GM20431 (cell line): ENCODE measurements at regions not wholly inside any gene's neighbourhood (a gene's known extent, or its start where the extent isn't known, plus 50 kb on each side); places are given as distances from the start of the nearest gene placed in this dataset.
"Not testable (repeated sequence)": the region's sequence is repeated elsewhere in the genome, so short reads cannot be mapped to it uniquely, and the experiment has no call there.

Experiments
- in situ Hi-C: fragments of 300-500 bp; cut with MseI, MboI; formaldehyde crosslinking; loops from one replicate; pipeline ENCODE4 v1.15.0; 2020; ENCODE audit warnings: low sequenced_read_pairs; ENCODE audit not compliant: unreplicated experiment

GRCh38 chr3:3902161-3902560 is 102.9 kb downstream of the LRRN1 start:
- in situ Hi-C loops: no loop called here

- in situ Hi-C loops: no loop called here
Measured at GRCh38 chr3:3906171-3906570, 106.9 kb downstream of the LRRN1 start.

GRCh38 chr3:3907023-3907422 is 107.8 kb downstream of the LRRN1 start:
- in situ Hi-C loops: no loop called here

GRCh38 chr3:3918763-3919162 is 119.5 kb downstream of the LRRN1 start:
- in situ Hi-C loops: no loop called here

- in situ Hi-C loops: no loop called here
Measured at GRCh38 chr3:3919316-3919715, 120.1 kb downstream of the LRRN1 start.

- in situ Hi-C loops: no loop called here
Measured at GRCh38 chr3:3923619-3924018, 124.4 kb downstream of the LRRN1 start.

- in situ Hi-C loops: no loop called here
Measured at GRCh38 chr3:3927198-3927597, 128.0 kb downstream of the LRRN1 start.

- in situ Hi-C loops: no loop called here
Measured at GRCh38 chr3:3927965-3928364, 128.7 kb downstream of the LRRN1 start.

- in situ Hi-C loops: not testable (repeated sequence)
Measured at GRCh38 chr3:3941380-3941779, 142.1 kb downstream of the LRRN1 start.

GRCh38 chr3:3951071-3951470 is 151.8 kb downstream of the LRRN1 start:
- in situ Hi-C loops: no loop called here

- in situ Hi-C loops: no loop called here
Measured at GRCh38 chr3:3951501-3951900, 152.3 kb downstream of the LRRN1 start.

- in situ Hi-C loops: not testable (repeated sequence)
Measured at GRCh38 chr3:3962867-3963266, 163.6 kb downstream of the LRRN1 start.

- in situ Hi-C loops: no loop called here
Measured at GRCh38 chr3:3984053-3984452, 184.8 kb downstream of the LRRN1 start.

- in situ Hi-C loops: no loop called here
Measured at GRCh38 chr3:3991598-3991997, 192.4 kb downstream of the LRRN1 start.

GRCh38 chr3:3992312-3992874 is 193.2 kb downstream of the LRRN1 start:
- in situ Hi-C loops: no loop called here

- in situ Hi-C loops: no loop called here
Measured at GRCh38 chr3:3998140-3998922, 199.1 kb downstream of the LRRN1 start.

GRCh38 chr3:3999340-3999739 is 200.1 kb downstream of the LRRN1 start:
- in situ Hi-C loops: not testable (repeated sequence)

- in situ Hi-C loops: loop anchor here (25.0 kb wide), 1 partner anchor 790 kb away; no protein-coding TSS in a partner anchor
Measured at GRCh38 chr3:4001976-4002375, 202.7 kb downstream of the LRRN1 start.

- in situ Hi-C loops: loop anchor here (25.0 kb wide), 1 partner anchor 794 kb away; no protein-coding TSS in a partner anchor
Measured at GRCh38 chr3:4006288-4006687, 207.1 kb downstream of the LRRN1 start.

GRCh38 chr3:4008205-4008604 is 209.0 kb downstream of the LRRN1 start:
- in situ Hi-C loops: loop anchor here (25.0 kb wide), 1 partner anchor 796 kb away; no protein-coding TSS in a partner anchor

- in situ Hi-C loops: loop anchor here (25.0 kb wide), 1 partner anchor 799 kb away; no protein-coding TSS in a partner anchor
Measured at GRCh38 chr3:4011166-4011565, 211.9 kb downstream of the LRRN1 start.
